PC-3 (cell line): ENCODE measurements at regions not wholly inside any gene's neighbourhood (a gene's known extent, or its start where the extent isn't known, plus 50 kb on each side); places are given as distances from the start of the nearest gene placed in this dataset.

ENCODE experiments used
- ATAC-seq: fragments of 200-7000 bp; cut with Tn5 transposase; 2 replicates; pipeline ENCODE4 v1.9.1; 2020; ENCODE audit warnings: mild to moderate bottlenecking, moderate library complexity
- BruUV-seq: library from RNA; stranded (reverse); fragments of 400-500 nt; replicated peaks from 2 replicates; lab custom pipeline; 2021; lab: Mats Ljungman, UMichigan
- CTCF ChIA-PET: fragments of 300-600 bp; sonication (Branson Sonifier 250); formaldehyde crosslinking; loops from one replicate; lab custom pipeline; 2022; ENCODE audit warnings: antibody characterized with exemption; lab: Charles Lee
- POLR2A ChIA-PET: fragments of 300-600 bp; sonication (Branson Sonifier 250); formaldehyde crosslinking; loops from one replicate; lab custom pipeline; 2022; ENCODE audit warnings: antibody characterized with exemption; ENCODE audit not compliant: unreplicated experiment; lab: Charles Lee
- DNase-seq: peaks from one replicate; pipeline ENCODE4 v3.0.0-alpha.2; 2015
- H2AFZ ChIP-seq: fragments of 300-600 bp; sonication (generic); 2 replicates; pipeline ENCODE4 v1.6.0; 2016; ENCODE audit warnings: antibody characterized with exemption, low read length
- H3F3A ChIP-seq: fragments of 300-600 bp; sonication (generic); one replicate; pipeline ENCODE4 v1.6.0; 2017; ENCODE audit warnings: antibody characterized with exemption, low read length, control low read depth, mild to moderate bottlenecking; ENCODE audit not compliant: unreplicated experiment
- H3K27ac ChIP-seq: fragments of 300-600 bp; sonication (generic); 2 replicates; pipeline ENCODE4 v1.5.1; 2016; ENCODE audit warnings: mild to moderate bottlenecking, low read length
- H3K27me3 ChIP-seq: fragments of 300-600 bp; sonication (generic); 2 replicates; pipeline ENCODE4 v1.6.1; 2016; ENCODE audit warnings: low read length, mixed read lengths
- H3K36me3 ChIP-seq: fragments of 300-600 bp; sonication (generic); 2 replicates; pipeline ENCODE4 v1.6.1; 2016; ENCODE audit warnings: low read depth, mixed run types, low read length, mixed read lengths
- H3K4me1 ChIP-seq: fragments of 300-600 bp; sonication (generic); 2 replicates; pipeline ENCODE4 v1.5.1; 2016; ENCODE audit warnings: low read length; ENCODE audit not compliant: insufficient read depth
- H3K4me2 ChIP-seq: fragments of 300-600 bp; sonication (generic); 2 replicates; pipeline ENCODE4 v1.6.0; 2016; ENCODE audit warnings: low read length
- H3K4me3 ChIP-seq: fragments of 300-600 bp; sonication (generic); 2 replicates; pipeline ENCODE4 v1.5.1; 2016; ENCODE audit warnings: mild to moderate bottlenecking, low read length, mixed read lengths
- H3K79me2 ChIP-seq: fragments of 300-600 bp; sonication (generic); 2 replicates; pipeline ENCODE4 v1.6.1; 2017; ENCODE audit warnings: low read length, mixed read lengths
- H3K9ac ChIP-seq: fragments of 300-600 bp; sonication (generic); 2 replicates; pipeline ENCODE4 v1.6.0; 2016; ENCODE audit warnings: mild to moderate bottlenecking, low read length
- H3K9me2 ChIP-seq: fragments of 300-600 bp; sonication (generic); replicated peaks from 2 replicates; pipeline ENCODE4 v1.6.1; 2016; ENCODE audit warnings: mixed run types, low read length, mixed read lengths
- H3K9me3 ChIP-seq: fragments of 300-600 bp; sonication (generic); 2 replicates; pipeline ENCODE4 v1.6.1; 2016; ENCODE audit warnings: low read length, mixed read lengths
- H4K20me1 ChIP-seq: fragments of 300-600 bp; sonication (generic); 2 replicates; pipeline ENCODE4 v1.6.1; 2016; ENCODE audit warnings: low read length, mixed read lengths
- CTCF ChIP-seq: fragments of 300-600 bp; sonication (generic); conservative IDR thresholded peaks from 2 replicates; pipeline ENCODE4 v1.5.1; 2017; ENCODE audit warnings: antibody characterized with exemption, low read depth, mild to moderate bottlenecking, low read length
- EZH2 ChIP-seq: fragments of 300-600 bp; sonication (generic); IDR thresholded peaks from one replicate; pipeline ENCODE4 v1.6.1; 2017; ENCODE audit warnings: antibody characterized with exemption, mild to moderate bottlenecking, low read length; ENCODE audit not compliant: unreplicated experiment
- EZH2phosphoT487 ChIP-seq: fragments of 300-600 bp; sonication (generic); IDR thresholded peaks from 2 replicates; pipeline ENCODE4 v1.6.1; 2018; ENCODE audit warnings: mild to moderate bottlenecking, antibody characterized with exemption, low read length, borderline replicate concordance
- intact Hi-C: fragments of 100-400 bp; cut with micrococcal nuclease; formaldehyde crosslinking; loops from 2 replicates; pipeline ENCODE4 v1.9.0; 2023

DNA sequence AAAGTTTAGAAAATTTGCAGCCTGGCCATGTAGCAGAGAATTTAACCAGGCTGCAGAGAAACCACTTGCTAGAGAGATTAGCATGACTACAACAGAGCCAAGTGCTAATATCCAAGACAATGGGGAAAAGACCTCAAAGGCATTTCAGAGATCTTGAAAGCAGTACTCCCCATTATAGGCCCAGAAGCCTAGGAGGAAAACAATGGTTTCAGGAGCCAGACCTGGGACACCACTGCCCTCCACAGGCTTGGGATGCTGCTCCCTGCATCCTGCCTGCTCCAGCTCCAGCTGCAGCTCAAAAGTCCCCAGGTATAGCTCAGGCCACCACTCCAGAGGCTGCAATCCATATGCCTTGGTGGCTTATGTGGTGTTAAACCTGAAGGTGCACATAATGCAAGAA, 101.5 kb upstream of the TMEM72 start:
- no peak overlapping the region for H3K4me2 ChIP-seq
- POLR2A ChIA-PET: no interaction called here
- no peak overlapping the region for H3K4me3 ChIP-seq
- no peaks in the 10 kb centered on the region for H3K9me2 ChIP-seq
- intact Hi-C loops: no loop called here
- CTCF ChIA-PET: no interaction called here
- no peak overlapping the region for H2AFZ ChIP-seq
- BruUV-seq: no TSS peak
- H3K9ac ChIP-seq: no peak overlapping the region
- H3K4me1 ChIP-seq: no peaks in the 10 kb centered on the region
- no peaks in the 10 kb centered on the region for H4K20me1 ChIP-seq
- H3K79me2 ChIP-seq: no peaks in the 10 kb centered on the region
- H3K27me3 ChIP-seq: no peaks in the 10 kb centered on the region
- no peaks in the 10 kb centered on the region for H3F3A ChIP-seq
- ATAC-seq: no peak
- H3K9me3 ChIP-seq: no peaks in the 10 kb centered on the region
- H3K27ac ChIP-seq: no peak overlapping the region
- H3K36me3 ChIP-seq: no peaks in the 10 kb centered on the region
- peak; percentile 48 for DNase-seq
- peak; percentile 43; the same call in 1 of the 2 replicates for TF ChIP-seq CTCF
- no peak for TF ChIP-seq EZH2phosphoT487

- Histone ChIP-seq H3K9me3 (no peaks in the 10 kb centered on the region), H3K4me2 (no peak overlapping the region), H3K9me2 (no peaks in the 10 kb centered on the region), H3K9ac (no peak overlapping the region), H3K27me3 (no peaks in the 10 kb centered on the region), H2AFZ (no peak overlapping the region), H3K79me2 (no peaks in the 10 kb centered on the region), H3F3A (no peaks in the 10 kb centered on the region), H3K27ac (no peak overlapping the region), H4K20me1 (no peaks in the 10 kb centered on the region), H3K4me3 (no peak overlapping the region), H3K36me3 (no peaks in the 10 kb centered on the region), H3K4me1 (no peaks in the 10 kb centered on the region)
- ChIA-PET POLR2A (no interaction called here), CTCF (no interaction called here)
- intact Hi-C loops: no loop called here
- TF ChIP-seq EZH2: no peak
- no peak for TF ChIP-seq EZH2phosphoT487
- TF ChIP-seq CTCF: no peak
- DNase-seq (no peak), ATAC-seq (no peak)
- BruUV-seq: no TSS peak
Observed at GRCh38 chr10:44811072-44811471, 100.1 kb upstream of the TMEM72 start.

DNA sequence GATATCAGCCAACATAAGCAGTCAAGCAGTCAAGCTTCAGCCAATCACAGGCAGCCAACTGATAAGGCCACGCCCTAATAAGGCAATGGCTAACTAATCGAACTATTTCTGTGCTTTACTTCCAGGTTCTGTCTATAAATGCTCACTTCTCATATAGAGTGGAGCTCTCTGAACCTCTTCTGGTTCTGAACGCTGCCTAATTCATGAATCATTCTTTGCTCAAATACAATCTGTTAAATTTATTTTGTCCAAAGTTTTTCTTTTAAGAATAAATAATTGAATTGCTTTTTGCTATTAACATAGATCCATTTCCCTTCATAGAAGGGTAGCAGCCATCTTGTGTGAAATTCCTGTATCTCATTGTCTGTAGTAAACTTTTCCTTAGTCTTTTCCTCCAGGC, 97.9 kb upstream of the TMEM72 start:
- CTCF ChIA-PET: no interaction called here
- Histone ChIP-seq H3K27me3 (no peaks in the 10 kb centered on the region), H3K79me2 (no peaks in the 10 kb centered on the region), H3K9ac (no peak overlapping the region), H3F3A (no peaks in the 10 kb centered on the region), H3K9me3 (no peaks in the 10 kb centered on the region), H3K36me3 (no peaks in the 10 kb centered on the region), H3K4me2 (no peak overlapping the region), H3K9me2 (no peaks in the 10 kb centered on the region), H4K20me1 (no peaks in the 10 kb centered on the region), H3K27ac (no peak overlapping the region), H2AFZ (no peak overlapping the region), H3K4me1 (no peaks in the 10 kb centered on the region), H3K4me3 (no peak overlapping the region)
- ATAC-seq (no peak), DNase-seq (no peak)
- POLR2A ChIA-PET: no interaction called here
- TF ChIP-seq CTCF (no peak), EZH2 (no peak), EZH2phosphoT487 (no peak)
- intact Hi-C loops: no loop called here
- BruUV-seq: no TSS peak
